ENCODE measurements at regions not wholly inside any gene's neighbourhood (a gene's known extent, or its start where the extent isn't known, plus 50 kb on each side); places are given as distances from the start of the nearest gene placed in this dataset.
"Not testable (repeated sequence)": the region's sequence is repeated elsewhere in the genome, so short reads cannot be mapped to it uniquely, and the experiment has no call there.

- Histone ChIP-seq H3K27ac (ENCODE audit: low read depth in 1 of 3, low read length in 2 of 3) (no peak overlapping the region), H3K9me3 (ENCODE audit: control insufficient read depth in 2 of 2, insufficient read depth in 1 of 2, low read depth in 1 of 2, low read length in 1 of 2) (no peaks in the 10 kb centered on the region), H3K27me3 (ENCODE audit: control insufficient read depth in 3 of 3, insufficient read depth in 3 of 3, low read length in 3 of 3) (no peaks in the 10 kb centered on the region), H3K4me1 (ENCODE audit: control insufficient read depth in 3 of 3, insufficient read depth in 2 of 3, low read depth in 1 of 3, low read length in 2 of 3) (no peaks in the 10 kb centered on the region), H3K36me3 (ENCODE audit: control insufficient read depth in 3 of 3, insufficient read depth in 2 of 3, low read depth in 1 of 3, low read length in 3 of 3) (no peaks in the 10 kb centered on the region), H3K4me3 (ENCODE audit: low read depth in 1 of 3, low read length in 3 of 3) (no peak overlapping the region)
- FAIRE-seq (no peak), DNase-seq (no peak)
Observed at GRCh38 chr7:84904561-84904960, 282.3 kb downstream of the SEMA3D start.

- Histone ChIP-seq H3K4me1 (ENCODE audit: control insufficient read depth in 3 of 3, insufficient read depth in 2 of 3, low read depth in 1 of 3, low read length in 2 of 3) (no peaks in the 10 kb centered on the region), H3K27ac (ENCODE audit: low read depth in 1 of 3, low read length in 2 of 3) (no peak overlapping the region), H3K36me3 (ENCODE audit: control insufficient read depth in 3 of 3, insufficient read depth in 2 of 3, low read depth in 1 of 3, low read length in 3 of 3) (no peaks in the 10 kb centered on the region), H3K4me3 (ENCODE audit: low read depth in 1 of 3, low read length in 3 of 3) (no peak overlapping the region), H3K27me3 (ENCODE audit: control insufficient read depth in 3 of 3, insufficient read depth in 3 of 3, low read length in 3 of 3) (no peaks in the 10 kb centered on the region), H3K9me3 (ENCODE audit: control insufficient read depth in 2 of 2, insufficient read depth in 1 of 2, low read depth in 1 of 2, low read length in 1 of 2) (no peaks in the 10 kb centered on the region)
- FAIRE-seq (no peak), DNase-seq (no peak)
Observed at GRCh38 chr7:84901366-84901765, 285.5 kb downstream of the SEMA3D start.

DNA sequence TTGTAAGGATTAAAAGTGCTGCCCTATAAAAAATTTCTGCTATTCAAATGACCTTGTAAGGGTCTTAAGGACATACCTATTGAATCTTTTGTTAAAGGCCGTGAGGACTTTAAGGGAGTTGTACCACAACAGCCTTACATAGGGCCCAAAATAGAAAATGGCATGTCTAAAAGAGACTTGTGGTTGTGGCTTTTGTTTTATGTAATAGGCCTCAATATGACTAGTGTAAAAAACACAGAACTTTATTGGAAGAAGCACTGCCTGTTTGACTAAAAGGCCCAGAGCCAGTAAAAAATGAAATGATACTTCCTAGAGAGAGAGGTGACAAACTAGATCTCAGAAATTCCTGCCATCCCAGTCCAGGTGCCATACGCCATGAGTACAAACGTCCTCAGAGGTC is 286.6 kb downstream of the SEMA3D start:
- FAIRE-seq (no peak), DNase-seq (no peak)
- H3K4me3 ChIP-seq (ENCODE audit: low read depth in 1 of 3, low read length in 3 of 3), result no peak overlapping the region
- H3K27me3 ChIP-seq (ENCODE audit: control insufficient read depth in 3 of 3, insufficient read depth in 3 of 3, low read length in 3 of 3), result no peaks in the 10 kb centered on the region
- H3K36me3 ChIP-seq (ENCODE audit: control insufficient read depth in 3 of 3, insufficient read depth in 2 of 3, low read depth in 1 of 3, low read length in 3 of 3), result no peaks in the 10 kb centered on the region
- H3K9me3 ChIP-seq (ENCODE audit: control insufficient read depth in 2 of 2, insufficient read depth in 1 of 2, low read depth in 1 of 2, low read length in 1 of 2), result no peaks in the 10 kb centered on the region
- 62 to 77% (median 73%) methylated on average over 3 of the region's 3 CpGs for WGBS, 3 donors
- H3K27ac ChIP-seq (ENCODE audit: low read depth in 1 of 3, low read length in 2 of 3), result no peak overlapping the region
- no peaks in the 10 kb centered on the region for H3K4me1 ChIP-seq (ENCODE audit: control insufficient read depth in 3 of 3, insufficient read depth in 2 of 3, low read depth in 1 of 3, low read length in 2 of 3)

DNA sequence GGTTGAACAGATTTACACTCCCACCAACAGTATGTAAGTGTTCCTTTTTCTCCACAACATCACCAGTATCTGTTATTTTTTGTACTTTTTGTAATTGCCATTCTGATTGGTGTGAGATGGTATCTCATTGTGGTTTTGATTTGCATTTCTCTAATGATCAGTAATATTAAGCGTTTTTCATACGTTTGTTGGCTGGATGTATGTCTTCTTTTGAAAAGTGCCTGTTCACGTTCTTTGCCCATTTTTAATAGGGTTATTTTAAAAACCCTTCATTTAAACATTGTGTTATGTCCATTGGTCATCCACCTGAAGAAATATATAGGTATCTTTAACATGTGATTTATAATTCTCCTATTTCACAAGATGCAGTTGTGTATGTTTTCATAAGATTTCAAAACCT is 291.3 kb downstream of the SEMA3D start:
- H3K27me3 ChIP-seq (ENCODE audit: control insufficient read depth in 3 of 3, insufficient read depth in 3 of 3, low read length in 3 of 3), result no peaks in the 10 kb centered on the region
- H3K9me3 ChIP-seq (ENCODE audit: control insufficient read depth in 2 of 2, insufficient read depth in 1 of 2, low read depth in 1 of 2, low read length in 1 of 2), result no peaks in the 10 kb centered on the region
- 79 to 92% (median 91%) methylated on average over 3 of the region's 3 CpGs for WGBS, 3 donors
- no peak for DNase-seq
- FAIRE-seq, result no peak
- no peak overlapping the region for H3K4me3 ChIP-seq (ENCODE audit: low read depth in 1 of 3, low read length in 3 of 3)
- no peaks in the 10 kb centered on the region for H3K36me3 ChIP-seq (ENCODE audit: control insufficient read depth in 3 of 3, insufficient read depth in 2 of 3, low read depth in 1 of 3, low read length in 3 of 3)
- no peak overlapping the region for H3K27ac ChIP-seq (ENCODE audit: low read depth in 1 of 3, low read length in 2 of 3)
- H3K4me1 ChIP-seq (ENCODE audit: control insufficient read depth in 3 of 3, insufficient read depth in 2 of 3, low read depth in 1 of 3, low read length in 2 of 3), result no peaks in the 10 kb centered on the region

DNA sequence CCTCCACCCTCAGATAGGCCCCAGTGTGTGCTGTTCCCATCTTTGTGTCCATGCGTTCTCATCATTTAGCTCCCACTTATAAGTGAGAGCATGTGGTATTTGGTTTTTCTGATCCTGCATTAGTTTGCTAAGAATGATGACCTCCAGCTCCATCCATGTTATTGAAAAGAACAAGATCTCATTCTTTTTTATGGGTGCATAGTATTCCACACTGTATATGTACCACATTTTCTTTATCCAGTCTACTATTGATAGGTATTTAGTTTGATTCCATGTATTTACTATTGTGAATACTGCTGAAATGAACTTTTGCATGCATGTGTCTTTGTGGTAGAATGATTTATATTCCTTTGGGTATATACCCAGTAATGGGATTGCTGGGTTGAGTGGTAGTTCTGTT is 303.3 kb downstream of the SEMA3D start:
- H3K27me3 ChIP-seq (ENCODE audit: control insufficient read depth in 3 of 3, insufficient read depth in 3 of 3, low read length in 3 of 3); H3K36me3 ChIP-seq (ENCODE audit: control insufficient read depth in 3 of 3, insufficient read depth in 2 of 3, low read depth in 1 of 3, low read length in 3 of 3); H3K27ac ChIP-seq (ENCODE audit: low read depth in 1 of 3, low read length in 2 of 3); FAIRE-seq; DNase-seq; H3K4me3 ChIP-seq (ENCODE audit: low read depth in 1 of 3, low read length in 3 of 3); H3K4me1 ChIP-seq (ENCODE audit: control insufficient read depth in 3 of 3, insufficient read depth in 2 of 3, low read depth in 1 of 3, low read length in 2 of 3); H3K9me3 ChIP-seq (ENCODE audit: control insufficient read depth in 2 of 2, insufficient read depth in 1 of 2, low read depth in 1 of 2, low read length in 1 of 2): not testable (repeated sequence)
- WGBS, 3 donors, result 89 to 100% (median 90%) methylated on average over 1 of the region's 1 CpG

GRCh38 chr7:84880326-84880997 is 306.4 kb downstream of the SEMA3D start:
- not testable (repeated sequence) for H3K27me3 ChIP-seq (ENCODE audit: control insufficient read depth in 3 of 3, insufficient read depth in 3 of 3, low read length in 3 of 3); H3K4me1 ChIP-seq (ENCODE audit: control insufficient read depth in 3 of 3, insufficient read depth in 2 of 3, low read depth in 1 of 3, low read length in 2 of 3); DNase-seq; H3K27ac ChIP-seq (ENCODE audit: low read depth in 1 of 3, low read length in 2 of 3); H3K36me3 ChIP-seq (ENCODE audit: control insufficient read depth in 3 of 3, insufficient read depth in 2 of 3, low read depth in 1 of 3, low read length in 3 of 3); H3K9me3 ChIP-seq (ENCODE audit: control insufficient read depth in 2 of 2, insufficient read depth in 1 of 2, low read depth in 1 of 2, low read length in 1 of 2); H3K4me3 ChIP-seq (ENCODE audit: low read depth in 1 of 3, low read length in 3 of 3); FAIRE-seq
- 96 to 98% (median 97%) methylated on average over 45 to 60 of the region's 60 CpGs for WGBS, 3 donors

GRCh38 chr7:84879570-84880325 is 307.1 kb downstream of the SEMA3D start:
- FAIRE-seq (no peak), DNase-seq (no peak)
- Histone ChIP-seq H3K36me3 (ENCODE audit: control insufficient read depth in 3 of 3, insufficient read depth in 2 of 3, low read depth in 1 of 3, low read length in 3 of 3) (no peaks in the 10 kb centered on the region), H3K27ac (ENCODE audit: low read depth in 1 of 3, low read length in 2 of 3) (no peak overlapping the region), H3K27me3 (ENCODE audit: control insufficient read depth in 3 of 3, insufficient read depth in 3 of 3, low read length in 3 of 3) (no peaks in the 10 kb centered on the region), H3K9me3 (ENCODE audit: control insufficient read depth in 2 of 2, insufficient read depth in 1 of 2, low read depth in 1 of 2, low read length in 1 of 2) (no peaks in the 10 kb centered on the region), H3K4me3 (ENCODE audit: low read depth in 1 of 3, low read length in 3 of 3) (no peak overlapping the region), H3K4me1 (ENCODE audit: control insufficient read depth in 3 of 3, insufficient read depth in 2 of 3, low read depth in 1 of 3, low read length in 2 of 3) (no peaks in the 10 kb centered on the region)
- WGBS, 3 donors, result 64 to 78% (median 71%) methylated on average over 3 of the region's 3 CpGs

- Histone ChIP-seq H3K27ac (ENCODE audit: low read depth in 1 of 3, low read length in 2 of 3) (no peak overlapping the region), H3K36me3 (ENCODE audit: control insufficient read depth in 3 of 3, insufficient read depth in 2 of 3, low read depth in 1 of 3, low read length in 3 of 3) (no peaks in the 10 kb centered on the region), H3K4me3 (ENCODE audit: low read depth in 1 of 3, low read length in 3 of 3) (no peak overlapping the region), H3K27me3 (ENCODE audit: control insufficient read depth in 3 of 3, insufficient read depth in 3 of 3, low read length in 3 of 3) (no peaks in the 10 kb centered on the region), H3K9me3 (ENCODE audit: control insufficient read depth in 2 of 2, insufficient read depth in 1 of 2, low read depth in 1 of 2, low read length in 1 of 2) (no peaks in the 10 kb centered on the region), H3K4me1 (ENCODE audit: control insufficient read depth in 3 of 3, insufficient read depth in 2 of 3, low read depth in 1 of 3, low read length in 2 of 3) (no peaks in the 10 kb centered on the region)
- 95 to 100% (median 100%) methylated on average over 1 of the region's 1 CpG for WGBS, 3 donors
- no peak for DNase-seq
- no peak for FAIRE-seq
Observed at GRCh38 chr7:84877943-84878570, 308.8 kb downstream of the SEMA3D start.
